ENCODE measurements at regions not wholly inside any gene's neighbourhood (a gene's known extent, or its start where the extent isn't known, plus 50 kb on each side); places are given as distances from the start of the nearest gene placed in this dataset.

GRCh38 chr18:42245137-42245536 lies 290.1 kb downstream of the PIK3C3 start:
- Histone ChIP-seq H3K9ac (ENCODE audit: insufficient read depth, low read length) (no peak overlapping the region), H3K4me2 (ENCODE audit: extremely low read depth, insufficient read depth, low read length) (no peak overlapping the region), H3K79me2 (ENCODE audit: control insufficient read depth, insufficient read depth, low read length) (no peaks in the 10 kb centered on the region), H4K20me1 (ENCODE audit: control insufficient read depth, extremely low read depth, insufficient read depth, low read length) (no peaks in the 10 kb centered on the region), H3K27me3 (ENCODE audit: control insufficient read depth, insufficient read depth, low read length) (no peaks in the 10 kb centered on the region), H3K9me3 (ENCODE audit: control insufficient read depth, insufficient read depth, low read depth, low read length) (no peaks in the 10 kb centered on the region), H3K4me3 (replicated peaks in 1 of 4; ENCODE audit: control extremely low read depth in 1 of 4, insufficient read depth in 1 of 4, low read depth in 3 of 4, low read length in 4 of 4) (no peak overlapping the region), H3K36me3 (ENCODE audit: control insufficient read depth, insufficient read depth, low read length) (no peaks in the 10 kb centered on the region), H3K27ac (ENCODE audit: insufficient read depth, low read length) (no peak overlapping the region), H3K4me1 (ENCODE audit: control insufficient read depth, extremely low read depth, insufficient read depth, low read length) (no peaks in the 10 kb centered on the region), H2AFZ (ENCODE audit: low read length) (no peak overlapping the region)
- DNase-seq (ENCODE audit: low read depth in 2 of 2), result no peak
- TF ChIP-seq CTCF (conservative IDR thresholded peaks at IDR 0.05 in 1 of 2, IDR thresholded peaks at IDR 0.05 in 1 of 2; ENCODE audit: low read depth in 1 of 2, low read length in 2 of 2), result no peak

GRCh38 chr18:42255908-42256765 lies 301.1 kb downstream of the PIK3C3 start:
- Histone ChIP-seq H3K9ac (ENCODE audit: insufficient read depth, low read length) (no peak overlapping the region), H3K79me2 (ENCODE audit: control insufficient read depth, insufficient read depth, low read length) (no peaks in the 10 kb centered on the region), H3K4me3 (replicated peaks in 1 of 4; ENCODE audit: control extremely low read depth in 1 of 4, insufficient read depth in 1 of 4, low read depth in 3 of 4, low read length in 4 of 4) (no peak overlapping the region), H3K27me3 (ENCODE audit: control insufficient read depth, insufficient read depth, low read length) (no peaks in the 10 kb centered on the region), H3K9me3 (ENCODE audit: control insufficient read depth, insufficient read depth, low read depth, low read length) (no peaks in the 10 kb centered on the region), H3K4me2 (ENCODE audit: extremely low read depth, insufficient read depth, low read length) (no peak overlapping the region), H2AFZ (ENCODE audit: low read length) (no peak overlapping the region), H3K27ac (ENCODE audit: insufficient read depth, low read length) (no peak overlapping the region), H4K20me1 (ENCODE audit: control insufficient read depth, extremely low read depth, insufficient read depth, low read length) (no peaks in the 10 kb centered on the region), H3K36me3 (ENCODE audit: control insufficient read depth, insufficient read depth, low read length) (no peaks in the 10 kb centered on the region), H3K4me1 (ENCODE audit: control insufficient read depth, extremely low read depth, insufficient read depth, low read length) (no peaks in the 10 kb centered on the region)
- TF ChIP-seq EZH2 (IDR thresholded peaks at IDR 0.05; ENCODE audit: low read length, missing control alignments), result no peak
- no peak for TF ChIP-seq CTCF (conservative IDR thresholded peaks at IDR 0.05 in 1 of 2, IDR thresholded peaks at IDR 0.05 in 1 of 2; ENCODE audit: low read depth in 1 of 2, low read length in 2 of 2)
- DNase-seq (ENCODE audit: low read depth in 2 of 2), result no peak

GRCh38 chr18:42258301-42258965 lies 303.4 kb downstream of the PIK3C3 start:
- no peak overlapping the region for H3K9ac ChIP-seq (ENCODE audit: insufficient read depth, low read length)
- H2AFZ ChIP-seq (ENCODE audit: low read length), result no peak overlapping the region
- H3K27me3 ChIP-seq (ENCODE audit: control insufficient read depth, insufficient read depth, low read length), result no peaks in the 10 kb centered on the region
- H3K4me1 ChIP-seq (ENCODE audit: control insufficient read depth, extremely low read depth, insufficient read depth, low read length), result no peaks in the 10 kb centered on the region
- DNase-seq (ENCODE audit: low read depth in 2 of 2), result peak in 1 of 2 donors; percentile 48
- H3K36me3 ChIP-seq (ENCODE audit: control insufficient read depth, insufficient read depth, low read length), result no peaks in the 10 kb centered on the region
- no peaks in the 10 kb centered on the region for H3K9me3 ChIP-seq (ENCODE audit: control insufficient read depth, insufficient read depth, low read depth, low read length)
- no peak for TF ChIP-seq CTCF (conservative IDR thresholded peaks at IDR 0.05 in 1 of 2, IDR thresholded peaks at IDR 0.05 in 1 of 2; ENCODE audit: low read depth in 1 of 2, low read length in 2 of 2)
- TF ChIP-seq EZH2 (IDR thresholded peaks at IDR 0.05; ENCODE audit: low read length, missing control alignments), result no peak
- no peaks in the 10 kb centered on the region for H3K79me2 ChIP-seq (ENCODE audit: control insufficient read depth, insufficient read depth, low read length)
- no peaks in the 10 kb centered on the region for H4K20me1 ChIP-seq (ENCODE audit: control insufficient read depth, extremely low read depth, insufficient read depth, low read length)
- H3K27ac ChIP-seq (ENCODE audit: insufficient read depth, low read length), result no peak overlapping the region
- no peak overlapping the region for H3K4me2 ChIP-seq (ENCODE audit: extremely low read depth, insufficient read depth, low read length)
- no peak overlapping the region for H3K4me3 ChIP-seq (replicated peaks in 1 of 4; ENCODE audit: control extremely low read depth in 1 of 4, insufficient read depth in 1 of 4, low read depth in 3 of 4, low read length in 4 of 4)

All from fibroblast of lung (primary cell).